H1 (cell line): ENCODE measurements at regions not wholly inside any gene's neighbourhood (a gene's known extent, or its start where the extent isn't known, plus 50 kb on each side); places are given as distances from the start of the nearest gene placed in this dataset.
"Not testable (repeated sequence)": the region's sequence is repeated elsewhere in the genome, so short reads cannot be mapped to it uniquely, and the experiment has no call there.

Source experiments
- CTCF ChIA-PET: fragments of 300-600 bp; sonication (Branson Sonifier 250); formaldehyde crosslinking; loops from one replicate; lab custom pipeline; 2021; ENCODE audit not compliant: partially characterized antibody; lab: Charles Lee
- POLR2A ChIA-PET: fragments of 300-600 bp; sonication (Branson Sonifier 250); formaldehyde crosslinking; loops from one replicate; lab custom pipeline; 2021; ENCODE audit warnings: inconsistent platforms; ENCODE audit not compliant: partially characterized antibody; lab: Charles Lee
- DNase-seq, 2 experiments: peaks; one replicate each; pipeline versions ENCODE4 v3.0.0 to v3.0.0-alpha.2; 2010 to 2022; ENCODE audit warnings: low spot score in 2 of 2, low read depth in 1 of 2, mixed read lengths in 1 of 2
- FAIRE-seq: peaks from 2 replicates; lab custom pipeline; 2011; peaks lifted over from hg19 to GRCh38; lab: Jason Lieb, UNC
- H2AFZ ChIP-seq: 2 replicates; pipeline ENCODE4 v1.8.1; 2012; ENCODE audit warnings: low read length, inconsistent platforms
- H2AK5ac ChIP-seq: 2 replicates; pipeline ENCODE4 v1.6.1; 2013; ENCODE audit warnings: low read depth, low read length
- H2BK120ac ChIP-seq: replicated peaks from 2 replicates; pipeline ENCODE3; 2013; ENCODE audit warnings: low read depth, low read length, inconsistent platforms
- H2BK12ac ChIP-seq: 2 replicates; pipeline ENCODE4 v1.6.1; 2013; ENCODE audit warnings: low read depth, low read length
- H2BK15ac ChIP-seq: 2 replicates; pipeline ENCODE4 v1.6.1; 2013; ENCODE audit warnings: low read length
- H2BK20ac ChIP-seq: 2 replicates; pipeline ENCODE4 v1.6.1; 2013; ENCODE audit warnings: low read length
- H2BK5ac ChIP-seq: 2 replicates; pipeline ENCODE4 v1.6.1; 2013; ENCODE audit warnings: low read depth, low read length
- H3K14ac ChIP-seq: 2 replicates; pipeline ENCODE4 v1.6.1; 2013; ENCODE audit warnings: inconsistent platforms; ENCODE audit not compliant: insufficient read length
- H3K18ac ChIP-seq: 2 replicates; pipeline ENCODE4 v1.6.1; 2013; ENCODE audit warnings: low read length; ENCODE audit errors: extremely low read depth
- H3K23ac ChIP-seq: 2 replicates; pipeline ENCODE4 v1.6.1; 2013; ENCODE audit warnings: inconsistent platforms; ENCODE audit not compliant: insufficient read length
- H3K23me2 ChIP-seq: 2 replicates; pipeline ENCODE4 v1.6.1; 2013; ENCODE audit warnings: low read depth, low read length
- H3K27ac ChIP-seq: 2 replicates; pipeline ENCODE4 v1.6.1; 2011; ENCODE audit warnings: low read depth, low read length, inconsistent platforms
- H3K27me3 ChIP-seq, 4 experiments: replicated peaks in 1 of 4; 1 replicate in 1 of 4; 2 replicates in 3 of 4; pipeline versions ENCODE4 v1.6.1 to v1.8.1; 2011 to 2013; ENCODE audit warnings: low read length in 3 of 4, mild to moderate bottlenecking in 3 of 4, inconsistent platforms in 2 of 4, mixed read lengths in 2 of 4, moderate library complexity in 1 of 4; ENCODE audit not compliant: control insufficient read depth in 3 of 4, insufficient read depth in 3 of 4; ENCODE audit errors: extremely low read depth in 1 of 4
- H3K36me3 ChIP-seq, 4 experiments: 2 replicates each; pipeline versions ENCODE4 v1.6.1 to v1.8.1; 2011 to 2013; ENCODE audit warnings: mild to moderate bottlenecking in 4 of 4, low read length in 3 of 4, moderate library complexity in 2 of 4, control low read depth in 1 of 4, inconsistent platforms in 1 of 4; ENCODE audit not compliant: insufficient read depth in 4 of 4, control insufficient read depth in 2 of 4
- H3K4ac ChIP-seq: replicated peaks from 2 replicates; pipeline ENCODE3; 2013; ENCODE audit warnings: low read length, low read depth, mixed read lengths, inconsistent platforms; ENCODE audit not compliant: insufficient read length
- H3K4me1 ChIP-seq, 4 experiments: replicated peaks in 1 of 4; 1 replicate in 1 of 4; 2 replicates in 3 of 4; pipeline versions ENCODE4 v1.6.1 to v1.8.1; 2011 to 2013; ENCODE audit warnings: low read length in 3 of 4, inconsistent platforms in 2 of 4, mixed read lengths in 1 of 4; ENCODE audit not compliant: insufficient read depth in 4 of 4, control insufficient read depth in 3 of 4
- H3K4me2 ChIP-seq, 2 experiments: 2 replicates each; pipeline versions ENCODE4 v1.6.1 to v1.8.1; 2011 to 2013; ENCODE audit warnings: low read depth in 2 of 2, low read length in 2 of 2, control low read depth in 1 of 2, inconsistent platforms in 1 of 2, mild to moderate bottlenecking in 1 of 2; ENCODE audit not compliant: insufficient read depth in 1 of 2
- H3K4me3 ChIP-seq, 4 experiments: fragments of 200-600, 300-600 bp in 1 of 4; sonication (generic), shearing (Covaris generic), sonication (Bioruptor Twin) in 1 of 4; 2 replicates each; pipeline versions ENCODE4 v1.5.1 to v1.8.1; 2011 to 2016; ENCODE audit warnings: low read length in 4 of 4, low read depth in 3 of 4, control low read depth in 2 of 4, inconsistent platforms in 2 of 4, mild to moderate bottlenecking in 2 of 4, mixed read lengths in 1 of 4, moderate library complexity in 1 of 4; ENCODE audit not compliant: insufficient read depth in 2 of 4; ENCODE audit errors: extremely low read depth in 1 of 4
- H3K56ac ChIP-seq: replicated peaks from 2 replicates; pipeline ENCODE3; 2013; ENCODE audit warnings: low read depth, mild to moderate bottlenecking, mixed read lengths, low read length, inconsistent platforms; ENCODE audit not compliant: insufficient read length
- H3K79me1 ChIP-seq: 2 replicates; pipeline ENCODE4 v1.6.1; 2013; ENCODE audit warnings: low read depth, low read length, control low read depth
- H3K79me2 ChIP-seq, 2 experiments: 2 replicates each; pipeline versions ENCODE4 v1.6.1 to v1.8.1; 2012 to 2013; ENCODE audit warnings: low read length in 2 of 2, mild to moderate bottlenecking in 2 of 2, inconsistent platforms in 1 of 2; ENCODE audit not compliant: insufficient read depth in 2 of 2, control insufficient read depth in 1 of 2
- H3K9ac ChIP-seq, 4 experiments: replicated peaks in 1 of 4; 1 replicate in 1 of 4; 2 replicates in 3 of 4; pipeline versions ENCODE4 v1.6.1 to v1.8.1; 2011 to 2013; ENCODE audit warnings: low read depth in 3 of 4, low read length in 3 of 4, control low read depth in 2 of 4, mild to moderate bottlenecking in 2 of 4, moderate library complexity in 2 of 4, inconsistent platforms in 1 of 4; ENCODE audit errors: extremely low read depth in 1 of 4
- H3K9me3 ChIP-seq, 2 experiments: 2 replicates each; pipeline versions ENCODE4 v1.6.1 to v1.8.1; 2012 to 2013; ENCODE audit warnings: mild to moderate bottlenecking in 2 of 2, moderate library complexity in 2 of 2, control low read depth in 1 of 2, inconsistent platforms in 1 of 2, low read depth in 1 of 2, low read length in 1 of 2, mixed read lengths in 1 of 2; ENCODE audit not compliant: insufficient read depth in 2 of 2
- H4K20me1 ChIP-seq, 2 experiments: replicated peaks in 1 of 2; 2 replicates each; pipeline versions ENCODE3 to v1.8.1; 2011 to 2013; ENCODE audit warnings: inconsistent platforms in 2 of 2, low read length in 2 of 2, mild to moderate bottlenecking in 1 of 2; ENCODE audit not compliant: insufficient read depth in 2 of 2, control insufficient read depth in 1 of 2
- H4K5ac ChIP-seq: 2 replicates; pipeline ENCODE4 v1.6.1; 2013; ENCODE audit warnings: low read length, low read depth, mixed read lengths, inconsistent platforms; ENCODE audit not compliant: insufficient read length
- H4K8ac ChIP-seq: 2 replicates; pipeline ENCODE4 v1.8.0; 2013; ENCODE audit warnings: mild to moderate bottlenecking, moderate library complexity, low read length, inconsistent platforms; ENCODE audit not compliant: insufficient read depth; ENCODE audit errors: extremely low read depth
- H4K91ac ChIP-seq: replicated peaks from 2 replicates; pipeline ENCODE3; 2013; ENCODE audit warnings: low read length, mixed read lengths, inconsistent platforms; ENCODE audit not compliant: insufficient read length
- CREB1 ChIP-seq: IDR thresholded peaks from 2 replicates; pipeline ENCODE4 v1.6.1; 2012; ENCODE audit warnings: inconsistent platforms
- MAFK ChIP-seq: IDR thresholded peaks from 2 replicates; pipeline ENCODE4 v1.6.1; 2012; ENCODE audit warnings: low read depth, mild to moderate bottlenecking, improper control_type of control experiment, low read length
- WGBS, 2 experiments: shearing (Covaris generic) in 1 of 2; methylation state at CpG; one replicate each; pipeline versions ENCODE4 v1.1.6 to v1.1.7; 2013 to 2015; ENCODE audit warnings: low lambda C conversion rate in 2 of 2, mixed read lengths in 2 of 2, inconsistent platforms in 1 of 2, low coverage in 1 of 2, missing lambda C conversion rate in 1 of 2; ENCODE audit not compliant: insufficient replicate concordance in 2 of 2, insufficient coverage in 1 of 2, insufficient read length in 1 of 2; ENCODE audit errors: extremely low coverage in 1 of 2, missing lambda C conversion rate in 1 of 2; 5-methylcytosine and 5-hydroxymethylcytosine counted together

DNA sequence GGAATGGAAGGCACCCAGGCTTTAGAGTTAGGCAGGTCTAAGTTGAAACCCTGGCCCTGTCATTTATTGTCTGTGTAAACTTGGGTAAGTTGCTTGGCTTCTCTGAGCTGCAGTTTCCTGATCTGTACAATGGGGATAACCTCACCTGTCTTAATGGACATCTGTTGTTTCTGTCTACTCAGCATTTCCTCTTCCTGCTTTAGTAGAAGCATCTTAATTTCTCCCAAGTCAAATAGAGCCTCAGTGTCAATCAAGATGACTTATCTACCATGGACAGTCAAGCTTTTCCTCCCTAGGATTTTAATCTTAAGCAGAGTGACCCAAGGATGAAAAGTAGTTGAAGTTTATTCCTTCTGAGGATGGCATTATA is 119.7 kb downstream of the FZD1 start:
- H3K4me1 ChIP-seq = no peaks in the 10 kb centered on the region
- no peak overlapping the region for H3K4ac ChIP-seq
- H3K23ac ChIP-seq = no peak overlapping the region
- POLR2A ChIA-PET = interaction anchor here (1.2 kb wide), 1 partner anchor 8 kb away, joined by 4 read pairs; no protein-coding TSS in a partner anchor
- no peaks in the 10 kb centered on the region; the same call in 1 of the 2 replicates for H3K23me2 ChIP-seq
- no peak overlapping the region for H4K91ac ChIP-seq
- TF ChIP-seq MAFK = peak; percentile 84
- no peak for TF ChIP-seq CREB1
- no peak overlapping the region for H2BK20ac ChIP-seq
- no peak overlapping the region for H3K9ac ChIP-seq
- no peak overlapping the region for H3K4me3 ChIP-seq
- no peak overlapping the region for H2AK5ac ChIP-seq
- no peaks in the 10 kb centered on the region for H4K20me1 ChIP-seq
- H2BK5ac ChIP-seq = no peak overlapping the region
- no peak overlapping the region for H2BK15ac ChIP-seq
- H4K8ac ChIP-seq = no peak overlapping the region
- CTCF ChIA-PET = interaction anchor here (1.1 to 2.4 kb wide), 2 partner anchors 12 to 96 kb away, joined by 4 to 7 read pairs; no protein-coding TSS in a partner anchor
- H3K18ac ChIP-seq = no peak overlapping the region
- no peaks in the 10 kb centered on the region for H3K9me3 ChIP-seq
- no peak overlapping the region for H2BK120ac ChIP-seq
- no peak overlapping the region for H3K14ac ChIP-seq
- no peak overlapping the region for H2AFZ ChIP-seq
- DNase-seq = no peak
- H3K36me3 ChIP-seq = no peaks in the 10 kb centered on the region
- H3K56ac ChIP-seq = no peak overlapping the region
- H3K4me2 ChIP-seq = no peak overlapping the region
- no peaks in the 10 kb centered on the region for H3K79me1 ChIP-seq
- no peak for FAIRE-seq
- no peak overlapping the region for H2BK12ac ChIP-seq
- H4K5ac ChIP-seq = no peak overlapping the region
- no peaks in the 10 kb centered on the region for H3K27me3 ChIP-seq
- no peaks in the 10 kb centered on the region for H3K79me2 ChIP-seq
- no peak overlapping the region for H3K27ac ChIP-seq

DNA sequence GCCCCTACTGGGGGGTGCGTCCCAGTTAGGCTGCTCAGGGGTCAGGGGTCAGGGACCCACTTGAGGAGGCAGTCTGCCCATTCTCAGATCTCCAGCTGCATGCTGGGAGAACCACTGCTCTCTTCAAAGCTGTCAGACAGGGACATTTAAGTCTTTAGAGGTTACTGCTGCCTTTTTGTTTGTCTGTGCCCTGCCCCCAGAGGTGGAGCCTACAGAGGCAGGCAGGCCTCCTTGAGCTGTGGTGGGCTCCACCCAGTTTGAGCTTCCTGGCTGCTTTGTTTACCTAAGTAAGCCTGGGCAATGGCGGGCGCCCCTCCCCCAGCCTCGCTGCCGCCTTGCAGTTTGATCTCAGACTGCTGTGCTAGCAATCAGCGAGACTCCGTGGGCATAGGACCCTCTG is 130.5 kb downstream of the FZD1 start:
- H3K79me2 ChIP-seq, H3K23ac ChIP-seq, H4K20me1 ChIP-seq, H3K23me2 ChIP-seq, H4K8ac ChIP-seq, H3K9me3 ChIP-seq, H3K18ac ChIP-seq, H3K56ac ChIP-seq, H3K79me1 ChIP-seq, H3K27ac ChIP-seq, H2BK15ac ChIP-seq, H2AK5ac ChIP-seq, H4K91ac ChIP-seq, FAIRE-seq, H2BK20ac ChIP-seq, H3K4ac ChIP-seq, H3K4me1 ChIP-seq, H2AFZ ChIP-seq, H3K14ac ChIP-seq, H3K9ac ChIP-seq, H2BK5ac ChIP-seq, H3K27me3 ChIP-seq, H3K36me3 ChIP-seq, H2BK12ac ChIP-seq, H2BK120ac ChIP-seq, H4K5ac ChIP-seq: not testable (repeated sequence)
- WGBS, 2 experiments = 44% methylated on average over 4 of the region's 7 CpGs; no CpG with 5 or more reads in 1 of the 2 experiments
- H3K4me2 ChIP-seq = peak overlapping the region; percentile 28 to 38; a peak in 2 of 4 replicates
- CTCF ChIA-PET = interaction anchor here (0.7 to 1.3 kb wide), 3 partner anchors 13 to 107 kb away, joined by 3 to 4 read pairs (median 3); no protein-coding TSS in a partner anchor
- peak overlapping the region in 3 of 4 experiments; percentile 10 to 41 (median 17); a peak in 3 of 8 replicates for H3K4me3 ChIP-seq
- peak in 1 of 2 experiments; percentile 48 for DNase-seq
- POLR2A ChIA-PET = interaction anchor here (0.6 to 1.2 kb wide), 2 partner anchors 10 to 436 kb away, joined by 3 to 6 read pairs; no protein-coding TSS in a partner anchor
